ENCODE measurements at regions not wholly inside any gene's neighbourhood (a gene's known extent, or its start where the extent isn't known, plus 50 kb on each side); places are given as distances from the start of the nearest gene placed in this dataset.

DNA sequence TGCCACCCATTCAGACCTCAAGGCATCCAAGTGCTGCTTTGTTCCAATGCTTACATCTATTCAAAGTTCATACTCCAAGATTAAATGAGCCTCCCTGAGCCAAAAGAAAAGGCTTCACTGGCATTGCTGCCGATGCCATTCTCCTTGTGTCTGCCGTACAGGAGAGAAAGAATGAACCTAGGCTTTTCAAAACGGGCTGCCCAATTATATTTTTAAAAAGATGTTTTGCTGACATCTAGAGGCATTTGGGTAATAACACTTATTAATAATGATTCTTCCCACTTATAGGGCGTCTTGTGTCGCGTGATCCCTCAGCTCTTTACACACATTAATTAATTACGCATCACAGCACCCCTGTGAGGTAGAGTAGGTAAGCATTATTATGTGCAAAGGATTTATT is 545.6 kb downstream of the PKHD1 start:
- in situ Hi-C loops (cut with MboI) (loop anchor here (5.0 kb wide), 1 partner anchor 730 kb away; no protein-coding TSS in a partner anchor), intact Hi-C loops (cut with micrococcal nuclease; ENCODE audit: unreplicated experiment) (loop anchor here (1.0 to 10.0 kb wide), 2 partner anchors 413 to 726 kb away; no protein-coding TSS in a partner anchor)
- no TSS peak for BruUV-seq (replicated peaks)
- no peaks in the 10 kb centered on the region for H3K79me2 ChIP-seq (ENCODE audit: control insufficient read depth, insufficient read depth, low read length)
- no peak for FAIRE-seq
- H3K4me2 ChIP-seq (ENCODE audit: control insufficient read depth, insufficient read depth): no peak overlapping the region
- H3K27ac ChIP-seq (ENCODE audit: control insufficient read depth, insufficient read depth): no peak overlapping the region
- H3K36me3 ChIP-seq (ENCODE audit: control insufficient read depth in 2 of 2, insufficient read depth in 2 of 2, low read length in 1 of 2): no peaks in the 10 kb centered on the region
- no peak overlapping the region for H3K9ac ChIP-seq (ENCODE audit: control insufficient read depth, insufficient read depth, low read length)
- no peaks in the 10 kb centered on the region for H3K4me1 ChIP-seq (ENCODE audit: control insufficient read depth, insufficient read depth, low read length)
- no peak for DNase-seq (ENCODE audit: low read depth, low spot score)
- no peaks in the 10 kb centered on the region for H3K27me3 ChIP-seq (replicated peaks in 1 of 2; ENCODE audit: control insufficient read depth in 2 of 2, insufficient read depth in 2 of 2, low read length in 1 of 2)
- ATAC-seq: peak; percentile 59
- POLR2A ChIA-PET: no interaction called here
- no peaks in the 10 kb centered on the region for H4K20me1 ChIP-seq (ENCODE audit: control insufficient read depth, insufficient read depth)
- CTCF ChIA-PET: interaction anchor here (0.8 to 1.8 kb wide), 3 partner anchors 27 to 725 kb away, joined by 4 to 5 read pairs (median 5); no protein-coding TSS in a partner anchor
- RAD21 ChIA-PET (ENCODE audit: unreplicated experiment): interaction anchor here (1.1 to 1.5 kb wide), 2 partner anchors 723 to 725 kb away, joined by 3 to 4 read pairs; partner anchors contain the start of gene TFAP2B
- H3K9me3 ChIP-seq (replicated peaks; ENCODE audit: control insufficient read depth, insufficient read depth, low read length): no peaks in the 10 kb centered on the region
- H3K4me3 ChIP-seq: no peak overlapping the region
- H2AFZ ChIP-seq (ENCODE audit: control insufficient read depth, low read depth, low read length): no peak overlapping the region
- peak; percentile 34; the same call in 1 of the 2 replicates for TF ChIP-seq SMC3 (IDR thresholded peaks at IDR 0.05; ENCODE audit: borderline replicate concordance, low read length)
- no peak for TF ChIP-seq EZH2 (IDR thresholded peaks at IDR 0.05; ENCODE audit: borderline replicate concordance, control insufficient read depth, low read depth, low read length)
- TF ChIP-seq, protein P1, sequence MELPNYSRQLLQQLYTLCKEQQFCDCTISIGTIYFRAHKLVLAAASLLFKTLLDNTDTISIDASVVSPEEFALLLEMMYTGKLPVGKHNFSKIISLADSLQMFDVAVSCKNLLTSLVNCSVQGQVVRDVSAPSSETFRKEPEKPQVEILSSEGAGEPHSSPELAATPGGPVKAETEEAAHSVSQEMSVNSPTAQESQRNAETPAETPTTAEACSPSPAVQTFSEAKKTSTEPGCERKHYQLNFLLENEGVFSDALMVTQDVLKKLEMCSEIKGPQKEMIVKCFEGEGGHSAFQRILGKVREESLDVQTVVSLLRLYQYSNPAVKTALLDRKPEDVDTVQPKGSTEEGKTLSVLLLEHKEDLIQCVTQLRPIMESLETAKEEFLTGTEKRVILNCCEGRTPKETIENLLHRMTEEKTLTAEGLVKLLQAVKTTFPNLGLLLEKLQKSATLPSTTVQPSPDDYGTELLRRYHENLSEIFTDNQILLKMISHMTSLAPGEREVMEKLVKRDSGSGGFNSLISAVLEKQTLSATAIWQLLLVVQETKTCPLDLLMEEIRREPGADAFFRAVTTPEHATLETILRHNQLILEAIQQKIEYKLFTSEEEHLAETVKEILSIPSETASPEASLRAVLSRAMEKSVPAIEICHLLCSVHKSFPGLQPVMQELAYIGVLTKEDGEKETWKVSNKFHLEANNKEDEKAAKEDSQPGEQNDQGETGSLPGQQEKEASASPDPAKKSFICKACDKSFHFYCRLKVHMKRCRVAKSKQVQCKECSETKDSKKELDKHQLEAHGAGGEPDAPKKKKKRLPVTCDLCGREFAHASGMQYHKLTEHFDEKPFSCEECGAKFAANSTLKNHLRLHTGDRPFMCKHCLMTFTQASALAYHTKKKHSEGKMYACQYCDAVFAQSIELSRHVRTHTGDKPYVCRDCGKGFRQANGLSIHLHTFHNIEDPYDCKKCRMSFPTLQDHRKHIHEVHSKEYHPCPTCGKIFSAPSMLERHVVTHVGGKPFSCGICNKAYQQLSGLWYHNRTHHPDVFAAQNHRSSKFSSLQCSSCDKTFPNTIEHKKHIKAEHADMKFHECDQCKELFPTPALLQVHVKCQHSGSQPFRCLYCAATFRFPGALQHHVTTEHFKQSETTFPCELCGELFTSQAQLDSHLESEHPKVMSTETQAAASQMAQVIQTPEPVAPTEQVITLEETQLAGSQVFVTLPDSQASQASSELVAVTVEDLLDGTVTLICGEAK (IDR thresholded peaks at IDR 0.05; ENCODE audit: borderline replicate concordance): no peak
- TF ChIP-seq, protein P2, sequence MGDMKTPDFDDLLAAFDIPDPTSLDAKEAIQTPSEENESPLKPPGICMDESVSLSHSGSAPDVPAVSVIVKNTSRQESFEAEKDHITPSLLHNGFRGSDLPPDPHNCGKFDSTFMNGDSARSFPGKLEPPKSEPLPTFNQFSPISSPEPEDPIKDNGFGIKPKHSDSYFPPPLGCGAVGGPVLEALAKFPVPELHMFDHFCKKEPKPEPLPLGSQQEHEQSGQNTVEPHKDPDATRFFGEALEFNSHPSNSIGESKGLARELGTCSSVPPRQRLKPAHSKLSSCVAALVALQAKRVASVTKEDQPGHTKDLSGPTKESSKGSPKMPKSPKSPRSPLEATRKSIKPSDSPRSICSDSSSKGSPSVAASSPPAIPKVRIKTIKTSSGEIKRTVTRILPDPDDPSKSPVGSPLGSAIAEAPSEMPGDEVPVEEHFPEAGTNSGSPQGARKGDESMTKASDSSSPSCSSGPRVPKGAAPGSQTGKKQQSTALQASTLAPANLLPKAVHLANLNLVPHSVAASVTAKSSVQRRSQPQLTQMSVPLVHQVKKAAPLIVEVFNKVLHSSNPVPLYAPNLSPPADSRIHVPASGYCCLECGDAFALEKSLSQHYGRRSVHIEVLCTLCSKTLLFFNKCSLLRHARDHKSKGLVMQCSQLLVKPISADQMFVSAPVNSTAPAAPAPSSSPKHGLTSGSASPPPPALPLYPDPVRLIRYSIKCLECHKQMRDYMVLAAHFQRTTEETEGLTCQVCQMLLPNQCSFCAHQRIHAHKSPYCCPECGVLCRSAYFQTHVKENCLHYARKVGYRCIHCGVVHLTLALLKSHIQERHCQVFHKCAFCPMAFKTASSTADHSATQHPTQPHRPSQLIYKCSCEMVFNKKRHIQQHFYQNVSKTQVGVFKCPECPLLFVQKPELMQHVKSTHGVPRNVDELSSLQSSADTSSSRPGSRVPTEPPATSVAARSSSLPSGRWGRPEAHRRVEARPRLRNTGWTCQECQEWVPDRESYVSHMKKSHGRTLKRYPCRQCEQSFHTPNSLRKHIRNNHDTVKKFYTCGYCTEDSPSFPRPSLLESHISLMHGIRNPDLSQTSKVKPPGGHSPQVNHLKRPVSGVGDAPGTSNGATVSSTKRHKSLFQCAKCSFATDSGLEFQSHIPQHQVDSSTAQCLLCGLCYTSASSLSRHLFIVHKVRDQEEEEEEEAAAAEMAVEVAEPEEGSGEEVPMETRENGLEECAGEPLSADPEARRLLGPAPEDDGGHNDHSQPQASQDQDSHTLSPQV (IDR thresholded peaks at IDR 0.05): no peak
- peak; percentile 37 for TF ChIP-seq RAD21 (IDR thresholded peaks at IDR 0.05; ENCODE audit: insufficient read depth, low read depth, low read length)
- TF ChIP-seq, protein P3, sequence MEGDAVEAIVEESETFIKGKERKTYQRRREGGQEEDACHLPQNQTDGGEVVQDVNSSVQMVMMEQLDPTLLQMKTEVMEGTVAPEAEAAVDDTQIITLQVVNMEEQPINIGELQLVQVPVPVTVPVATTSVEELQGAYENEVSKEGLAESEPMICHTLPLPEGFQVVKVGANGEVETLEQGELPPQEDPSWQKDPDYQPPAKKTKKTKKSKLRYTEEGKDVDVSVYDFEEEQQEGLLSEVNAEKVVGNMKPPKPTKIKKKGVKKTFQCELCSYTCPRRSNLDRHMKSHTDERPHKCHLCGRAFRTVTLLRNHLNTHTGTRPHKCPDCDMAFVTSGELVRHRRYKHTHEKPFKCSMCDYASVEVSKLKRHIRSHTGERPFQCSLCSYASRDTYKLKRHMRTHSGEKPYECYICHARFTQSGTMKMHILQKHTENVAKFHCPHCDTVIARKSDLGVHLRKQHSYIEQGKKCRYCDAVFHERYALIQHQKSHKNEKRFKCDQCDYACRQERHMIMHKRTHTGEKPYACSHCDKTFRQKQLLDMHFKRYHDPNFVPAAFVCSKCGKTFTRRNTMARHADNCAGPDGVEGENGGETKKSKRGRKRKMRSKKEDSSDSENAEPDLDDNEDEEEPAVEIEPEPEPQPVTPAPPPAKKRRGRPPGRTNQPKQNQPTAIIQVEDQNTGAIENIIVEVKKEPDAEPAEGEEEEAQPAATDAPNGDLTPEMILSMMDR (IDR thresholded peaks at IDR 0.05 in 2 of 3, conservative IDR thresholded peaks at IDR 0.05 in 1 of 3; ENCODE audit: control insufficient read depth in 2 of 3, extremely low read depth in 1 of 3, insufficient read depth in 1 of 3, low read depth in 3 of 3, low read length in 3 of 3): peak in 1 of 3 experiments; percentile 41; a peak in 2 of 6 replicates
- SMC1A ChIA-PET (ENCODE audit: uncharacterized antibody, unreplicated experiment): interaction anchor here (0.7 to 0.9 kb wide), 2 partner anchors 24 to 140 kb away, joined by 3 read pairs; no protein-coding TSS in a partner anchor
- 47% methylated on average over 7 of the region's 7 CpGs for WGBS (ENCODE audit: insufficient coverage, insufficient replicate concordance, low lambda C conversion rate, missing lambda C conversion rate)

Measured in GM12878 (cell line).